ENCODE measurements at regions not wholly inside any gene's neighbourhood (a gene's known extent, or its start where the extent isn't known, plus 50 kb on each side); places are given as distances from the start of the nearest gene placed in this dataset.

DNA sequence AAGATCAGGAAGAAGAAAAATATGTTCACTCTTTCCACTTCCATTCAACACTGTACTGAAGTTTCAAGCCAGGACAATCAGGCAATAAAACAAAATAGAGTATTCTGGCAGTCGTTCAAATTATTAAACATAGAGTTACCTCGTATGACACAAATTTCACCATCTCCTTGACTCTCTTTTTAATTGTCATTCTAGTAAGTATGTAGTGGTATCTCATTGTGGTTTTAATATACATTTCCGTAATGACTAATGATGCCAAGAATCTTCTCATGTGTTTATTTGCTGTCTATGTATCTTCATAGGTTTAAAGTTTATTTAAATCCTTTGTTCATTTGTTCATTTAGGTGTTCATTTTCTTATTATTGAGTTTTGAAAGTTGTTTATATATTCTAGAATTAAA is 352.2 kb downstream of the IDS start:
- no peak for DNase-seq (ENCODE audit: low spot score)

GRCh38 chrX:149151805-149152757 is 353.0 kb downstream of the IDS start:
- no peak for DNase-seq (ENCODE audit: low spot score)

DNA sequence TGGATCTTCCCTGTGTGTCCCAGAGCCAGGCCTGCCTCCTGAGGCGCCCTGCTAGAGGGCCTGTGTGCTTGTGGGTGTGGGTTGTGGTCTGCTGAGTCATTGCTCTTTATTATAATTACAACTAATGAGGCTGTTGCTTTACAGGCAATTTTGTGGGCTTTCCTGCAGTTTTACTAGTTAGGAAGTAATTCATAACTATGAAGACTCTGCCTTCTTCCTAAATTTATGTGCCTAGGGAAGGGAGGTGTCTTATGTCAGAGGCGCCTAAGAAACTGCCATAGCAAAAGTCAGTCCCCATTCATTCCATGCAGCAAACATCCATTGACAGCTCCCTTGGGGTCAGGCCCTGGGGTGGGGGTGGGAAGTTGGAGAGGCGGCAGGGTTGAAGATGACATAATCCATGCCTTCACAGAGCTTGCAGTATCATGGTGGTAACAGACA is 359.2 kb downstream of the IDS start:
- DNase-seq (ENCODE audit: low spot score): no peak

- DNase-seq (ENCODE audit: low spot score): no peak
These were observed 373.3 kb downstream of the IDS start for GRCh38 chrX:149131774-149132173.

DNA sequence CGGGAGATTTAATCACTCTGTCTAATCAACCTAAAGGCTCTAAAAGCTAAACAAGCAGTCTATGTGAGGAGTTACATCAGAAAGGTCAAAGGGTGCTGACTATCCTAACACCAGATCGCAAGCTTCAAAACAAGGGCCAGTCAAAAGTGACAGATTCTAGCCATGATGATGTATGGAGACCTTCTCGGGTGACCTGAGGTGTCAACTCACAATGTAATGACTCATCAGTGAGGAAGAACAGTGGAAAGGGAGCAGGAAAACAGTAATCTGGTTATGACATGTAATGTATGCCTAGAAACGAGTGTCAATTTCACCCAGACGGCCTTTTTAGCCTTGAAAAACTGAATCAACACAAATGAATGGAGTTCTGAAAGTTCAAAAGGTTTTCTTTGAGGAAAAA is 375.3 kb downstream of the IDS start:
- no peak for DNase-seq (ENCODE audit: low spot score)

DNA sequence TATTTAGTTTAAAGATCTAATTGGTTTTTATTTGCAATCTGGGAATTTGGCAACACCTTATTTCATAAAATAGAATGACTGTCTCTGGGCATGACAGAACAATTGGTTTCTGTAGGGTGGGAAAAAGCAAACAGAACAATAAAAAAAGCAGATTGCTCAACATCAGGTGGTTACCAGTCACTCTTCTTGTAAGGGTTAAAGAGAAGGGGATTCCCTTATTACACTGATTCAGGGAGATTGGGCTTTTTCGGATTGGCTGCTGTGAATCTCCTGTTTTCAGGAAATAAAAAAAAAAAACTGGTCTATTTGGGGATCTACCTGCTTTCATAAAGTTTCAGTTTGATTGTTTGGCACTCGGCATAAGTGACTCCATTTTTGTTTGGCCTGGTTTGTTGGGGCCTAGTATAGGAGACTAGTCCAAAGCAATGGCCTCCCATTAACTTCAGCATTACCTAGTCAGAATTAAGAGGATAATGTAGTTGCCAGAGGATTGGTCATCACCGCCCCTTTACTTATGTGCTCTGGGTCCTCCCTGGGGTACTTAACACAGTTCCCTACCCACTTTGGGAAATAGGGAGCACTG is 380.5 kb downstream of the IDS start:
- no peak for DNase-seq (ENCODE audit: low spot score)

DNA sequence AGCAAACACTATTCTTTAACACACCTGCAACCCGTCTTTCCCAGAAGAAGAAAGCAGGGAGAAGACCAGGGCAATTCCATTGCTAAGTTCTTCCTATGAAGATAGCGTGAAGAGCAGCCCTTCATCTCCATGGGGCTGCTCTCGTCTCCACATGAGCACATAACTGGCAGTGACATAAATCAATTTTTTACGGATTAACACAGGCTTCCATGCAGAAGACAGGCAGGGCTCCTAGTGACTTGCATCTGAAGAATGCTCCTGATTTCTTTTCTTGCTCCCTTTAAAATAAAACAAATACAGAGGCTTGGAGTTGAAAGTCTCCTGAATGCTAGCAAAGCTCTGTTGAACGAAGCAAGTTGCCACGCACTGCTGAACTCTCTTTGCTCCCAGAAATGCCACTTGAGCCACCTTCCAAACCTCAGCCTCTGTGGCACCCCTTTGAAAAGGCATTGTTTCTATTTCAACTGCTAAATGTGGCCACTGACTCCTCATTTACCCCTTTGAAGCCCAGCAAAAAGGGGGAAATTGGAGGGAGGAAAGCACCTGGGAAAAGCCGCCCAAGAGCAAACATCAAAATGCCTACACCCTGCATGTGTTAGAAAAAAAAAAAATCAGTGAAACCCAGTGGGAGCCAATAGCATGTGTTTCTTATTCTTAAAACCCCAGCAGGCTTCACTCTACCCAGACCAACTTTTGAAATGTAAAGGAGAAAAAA is 383.7 kb downstream of the IDS start:
- no peak for DNase-seq (ENCODE audit: low spot score)

GRCh38 chrX:149120459-149120858 is 384.6 kb downstream of the IDS start:
- DNase-seq (ENCODE audit: low spot score): no peak

- DNase-seq (ENCODE audit: low spot score): no peak
These were observed 390.2 kb downstream of the IDS start for GRCh38 chrX:149114874-149115273.

DNA sequence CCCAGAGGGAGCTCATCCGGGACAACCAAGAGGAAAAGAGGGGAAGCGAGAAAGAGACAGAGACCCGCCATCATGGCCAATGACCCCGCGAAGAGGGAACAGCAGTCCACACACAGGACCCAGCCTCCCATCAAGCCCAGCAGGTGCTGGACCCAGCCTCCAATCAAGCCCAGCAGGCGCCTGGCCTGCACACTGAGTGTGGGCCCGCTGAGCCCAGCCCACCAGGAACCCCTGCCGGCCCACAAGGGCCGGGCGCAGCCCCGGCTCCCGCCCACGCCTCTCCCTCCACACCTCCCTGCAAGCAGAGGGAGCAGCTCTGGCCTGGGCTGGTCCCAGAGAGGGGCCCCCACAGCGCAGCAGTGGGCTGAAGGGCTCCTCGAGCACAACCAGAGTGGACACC is 391.1 kb downstream of the IDS start:
- no peak for DNase-seq (ENCODE audit: low spot score)

DNA sequence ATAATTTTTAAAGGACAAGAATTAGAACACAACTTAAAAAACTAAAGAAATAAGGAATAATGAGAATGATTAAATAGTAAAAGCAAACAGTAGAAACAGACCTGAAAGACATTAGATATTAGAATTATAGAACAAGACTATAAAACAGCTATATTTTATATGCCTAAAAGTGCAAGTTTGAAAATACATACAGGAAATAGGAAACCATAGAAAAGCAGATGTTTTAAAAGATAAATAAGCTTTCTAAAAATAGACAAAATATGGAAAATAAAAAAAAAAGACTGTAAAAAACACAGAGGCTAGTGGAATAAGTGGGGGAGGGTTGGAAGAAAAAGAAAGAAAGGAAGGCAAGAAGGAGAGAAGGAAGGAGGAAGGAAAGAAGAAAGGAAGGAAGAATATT is 407.3 kb downstream of the IDS start:
- no peak for DNase-seq (ENCODE audit: low spot score)

- DNase-seq (ENCODE audit: low spot score): no peak
These were observed 412.9 kb downstream of the IDS start for GRCh38 chrX:149092179-149092578.

DNA sequence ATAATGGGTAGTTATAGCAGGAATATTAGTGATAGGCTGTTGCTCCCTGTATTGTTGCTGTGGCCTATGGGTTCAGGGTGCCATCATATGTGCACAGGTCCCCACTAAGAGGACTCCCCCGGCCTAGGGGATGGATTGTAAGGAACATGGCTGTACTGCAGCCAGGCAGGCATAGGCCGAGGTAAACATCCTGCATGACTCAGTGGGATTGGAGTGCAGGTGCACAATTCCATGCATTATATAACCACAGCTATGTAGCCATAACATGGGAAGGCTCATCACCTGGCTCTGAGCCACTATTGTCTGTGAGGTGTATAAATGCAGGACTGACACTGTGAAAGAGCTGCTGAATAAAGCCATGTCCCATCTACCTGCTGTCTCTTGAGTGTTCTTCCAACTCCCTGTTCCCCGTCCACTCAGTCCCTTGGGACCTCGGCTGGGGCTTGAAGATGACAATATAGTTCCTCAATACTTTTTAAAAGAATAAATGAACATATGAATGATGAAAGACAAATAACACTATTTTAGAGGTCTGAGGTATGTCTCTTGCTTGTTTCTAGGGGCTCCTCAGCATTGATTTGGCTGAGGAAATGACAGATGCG is 425.2 kb downstream of the IDS start:
- DNase-seq (ENCODE audit: low spot score): no peak

GRCh38 chrX:149074398-149074797 is 430.7 kb downstream of the IDS start:
- no peak for DNase-seq (ENCODE audit: low spot score)

DNA sequence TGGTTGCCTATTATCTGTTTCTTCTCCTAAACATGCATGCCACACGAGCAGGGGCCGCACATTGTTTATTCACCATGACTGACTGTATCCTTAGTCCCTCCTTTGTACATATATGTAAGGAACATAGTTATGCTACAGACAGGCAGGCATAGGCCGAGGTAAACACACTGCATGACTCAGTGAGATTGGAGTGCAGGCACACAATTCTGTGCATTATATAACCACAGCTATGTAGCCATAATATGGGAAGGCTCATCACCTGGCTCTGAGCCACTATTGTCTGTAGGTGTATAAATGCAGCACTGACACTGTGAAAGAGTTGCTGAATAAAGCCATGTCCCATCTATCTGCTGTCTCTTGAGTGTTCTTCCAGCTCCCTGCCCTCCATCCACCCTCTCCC is 431.6 kb downstream of the IDS start:
- DNase-seq (ENCODE audit: low spot score): no peak

DNA sequence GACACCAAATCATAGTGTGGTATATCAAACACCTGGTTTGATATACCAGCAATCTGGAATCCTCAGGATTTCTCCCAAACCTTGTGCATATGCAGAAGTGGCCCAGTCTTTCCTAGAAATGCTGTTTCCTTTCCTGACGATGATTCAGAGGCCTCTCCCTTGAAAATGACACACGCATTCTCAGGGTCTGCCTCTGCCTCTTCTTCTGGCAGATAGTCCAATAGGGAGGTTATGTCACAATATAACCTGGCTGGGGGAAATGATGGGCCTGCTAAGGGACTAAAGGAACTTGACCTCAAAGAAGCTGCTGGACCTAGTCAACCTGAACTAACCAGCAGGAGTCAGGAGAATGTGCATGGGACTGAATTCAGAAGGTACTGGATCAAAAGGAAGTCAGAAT is 435.2 kb downstream of the IDS start:
- no peak for DNase-seq (ENCODE audit: low spot score)

DNA sequence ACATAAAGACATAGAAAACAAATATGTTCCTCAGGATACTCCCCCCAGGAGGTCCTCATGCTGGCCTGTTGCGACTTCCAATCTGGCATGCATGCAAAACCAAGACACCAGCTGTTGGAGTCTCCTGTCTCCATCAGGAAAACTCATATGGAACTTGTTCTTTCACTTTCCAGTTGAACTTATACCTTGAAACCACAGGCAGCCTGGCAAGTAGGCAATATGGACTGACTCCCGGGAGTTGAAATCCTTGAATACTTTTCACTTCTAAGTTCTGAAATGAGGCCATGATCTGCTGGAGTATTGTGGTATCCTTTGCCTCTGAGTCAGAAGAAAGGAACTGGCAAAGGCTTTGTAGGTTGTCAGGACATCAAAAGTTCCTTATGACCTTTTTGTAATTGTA is 444.2 kb downstream of the IDS start:
- DNase-seq (ENCODE audit: low spot score): no peak

Data from LoVo (cell line).